HT-29 (cell line): ENCODE measurements at regions not wholly inside any gene's neighbourhood (a gene's known extent, or its start where the extent isn't known, plus 50 kb on each side); places are given as distances from the start of the nearest gene placed in this dataset.
A peak's percentile ranks its signal among the peaks of the same experiment; 100 is the strongest.
"Not testable (repeated sequence)": the region's sequence is repeated elsewhere in the genome, so short reads cannot be mapped to it uniquely, and the experiment has no call there.

Experiments used
- DNase-seq: peaks from one replicate; pipeline ENCODE4 v3.0.0-alpha.2; 2015; ENCODE audit warnings: low spot score

- no peak for DNase-seq
These were observed 67.4 kb upstream of the PTCH1 start for GRCh38 chr9:95584176-95584575.

- DNase-seq = no peak
These were observed 65.1 kb upstream of the PTCH1 start for GRCh38 chr9:95581900-95582299.

- no peak for DNase-seq
These were observed 64.3 kb upstream of the PTCH1 start for GRCh38 chr9:95580812-95581761.

- no peak for DNase-seq
These were observed 58.2 kb upstream of the PTCH1 start for GRCh38 chr9:95574866-95575553.

- peak; percentile 31 for DNase-seq
These were observed 57.4 kb upstream of the PTCH1 start for GRCh38 chr9:95574176-95574575.

GRCh38 chr9:95573463-95573862 is 56.7 kb upstream of the PTCH1 start:
- no peak for DNase-seq

- DNase-seq = no peak
These were observed 55.8 kb upstream of the PTCH1 start for GRCh38 chr9:95572381-95573151.

GRCh38 chr9:95570646-95571045 is 53.9 kb upstream of the PTCH1 start:
- no peak for DNase-seq

GRCh38 chr9:95570150-95570549 is 53.4 kb upstream of the PTCH1 start:
- no peak for DNase-seq

- not testable (repeated sequence) for DNase-seq
These were observed 52.0 kb upstream of the PTCH1 start for GRCh38 chr9:95568735-95569134.
